Skeletal muscle satellite cell (primary cell): ENCODE measurements at regions not wholly inside any gene's neighbourhood (a gene's known extent, or its start where the extent isn't known, plus 50 kb on each side); places are given as distances from the start of the nearest gene placed in this dataset.

ENCODE experiments used
- H3K27me3 ChIP-seq: 2 replicates; pipeline ENCODE4 v1.7.0; 2013; ENCODE audit warnings: low read length; ENCODE audit not compliant: control insufficient read depth, insufficient read depth
- H3K36me3 ChIP-seq: 2 replicates; pipeline ENCODE4 v1.7.0; 2013; ENCODE audit warnings: mild to moderate bottlenecking, control low read depth, low read length; ENCODE audit not compliant: insufficient read depth
- H3K4me1 ChIP-seq: 2 replicates; pipeline ENCODE4 v1.7.0; 2013; ENCODE audit warnings: low read length; ENCODE audit not compliant: control insufficient read depth, insufficient read depth
- H3K4me2 ChIP-seq: 2 replicates; pipeline ENCODE4 v1.7.0; 2013; ENCODE audit warnings: mild to moderate bottlenecking, low read length
- H3K4me3 ChIP-seq: 2 replicates; pipeline ENCODE4 v1.7.0; 2013; ENCODE audit warnings: low read length
- H3K9ac ChIP-seq: 2 replicates; pipeline ENCODE4 v1.7.0; 2013; ENCODE audit warnings: mild to moderate bottlenecking, low read depth, low read length, moderate library complexity
- H3K9me3 ChIP-seq: replicated peaks from 2 replicates; pipeline ENCODE4 v1.7.0; 2013; ENCODE audit warnings: mild to moderate bottlenecking, control low read depth, low read length

DNA sequence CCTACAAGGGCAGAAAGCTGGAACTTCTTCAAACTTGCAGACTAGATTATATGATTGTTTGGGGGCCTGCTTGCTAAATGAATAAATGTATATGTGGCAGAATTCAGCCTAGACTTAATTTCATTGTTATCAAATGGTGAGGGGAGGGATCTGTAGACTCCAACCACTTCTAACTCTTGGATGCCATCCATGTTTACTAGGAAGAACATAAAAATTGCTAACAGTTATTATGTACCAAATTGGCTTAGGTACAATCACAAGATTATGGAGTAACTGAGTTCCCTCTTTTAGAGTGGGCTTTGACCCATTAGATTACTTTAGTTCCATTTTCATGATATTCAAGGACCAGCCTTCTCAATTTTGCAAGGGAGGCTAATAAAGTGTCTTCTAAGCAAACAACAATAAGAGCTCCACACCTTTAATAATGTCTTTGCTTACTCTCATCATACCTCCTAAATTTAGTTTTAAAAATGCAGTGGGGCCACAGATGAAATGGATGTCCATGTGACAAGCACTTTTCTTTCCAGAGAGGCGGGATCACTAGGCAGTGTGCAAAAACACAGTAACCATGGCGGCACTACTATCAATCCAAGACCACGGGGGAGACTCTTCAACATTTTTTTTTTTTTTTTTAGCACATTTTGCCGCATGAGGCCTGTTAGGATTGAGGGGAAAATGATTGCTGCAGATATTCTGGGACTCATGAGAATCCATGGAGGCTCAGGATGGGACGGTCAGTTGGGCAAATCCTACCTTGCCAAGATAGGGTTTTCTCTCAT lies 217.6 kb upstream of the SPRED2 start:
- H3K36me3 ChIP-seq = no peaks in the 10 kb centered on the region
- no peak overlapping the region for H3K4me3 ChIP-seq
- no peak overlapping the region for H3K9ac ChIP-seq
- no peaks in the 10 kb centered on the region for H3K4me1 ChIP-seq
- H3K4me2 ChIP-seq = no peak overlapping the region
- H3K9me3 ChIP-seq = no peaks in the 10 kb centered on the region
- peaks cover 22% of the 10 kb centered on the region for H3K27me3 ChIP-seq

DNA sequence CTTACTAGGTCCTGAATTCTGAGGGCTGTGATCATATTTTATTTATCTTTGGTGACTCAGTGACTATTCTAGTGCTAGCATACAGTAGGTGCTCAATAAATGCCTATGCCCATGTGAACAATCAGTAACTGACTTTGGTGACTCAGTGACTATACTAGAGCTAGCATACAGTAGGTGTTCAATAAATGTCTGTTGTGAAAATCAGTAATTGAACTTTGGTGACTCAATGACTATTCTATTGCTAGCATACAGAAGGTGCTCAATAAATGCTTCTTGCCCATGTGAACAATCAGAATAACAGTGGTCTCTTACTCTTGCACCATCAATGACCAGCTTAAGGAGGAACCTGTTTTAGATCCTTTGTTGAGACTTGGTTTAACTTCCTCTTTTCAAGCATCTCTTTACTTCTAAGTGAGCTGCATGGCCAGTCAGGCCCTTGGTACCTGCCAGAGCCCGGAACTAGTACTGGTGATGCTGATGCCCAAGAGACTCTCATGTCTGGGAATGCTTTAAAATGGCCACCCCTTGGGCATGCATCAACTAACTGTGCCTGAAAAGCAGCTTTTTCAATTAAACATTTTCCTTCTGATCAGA lies 214.9 kb upstream of the SPRED2 start:
- Histone ChIP-seq H3K4me3 (no peak overlapping the region), H3K9ac (no peak overlapping the region), H3K9me3 (no peaks in the 10 kb centered on the region), H3K4me1 (no peaks in the 10 kb centered on the region), H3K27me3 (peaks cover 22% of the 10 kb centered on the region), H3K36me3 (no peaks in the 10 kb centered on the region), H3K4me2 (no peak overlapping the region)

- H3K4me1 ChIP-seq = peaks cover 14% of the 10 kb centered on the region
- no peaks in the 10 kb centered on the region for H3K36me3 ChIP-seq
- H3K4me2 ChIP-seq = no peak overlapping the region
- H3K9me3 ChIP-seq = no peaks in the 10 kb centered on the region
- no peak overlapping the region for H3K9ac ChIP-seq
- H3K4me3 ChIP-seq = no peak overlapping the region
- H3K27me3 ChIP-seq = peaks cover 38% of the 10 kb centered on the region
Measured at GRCh38 chr2:65640793-65641103, 208.3 kb upstream of the SPRED2 start.

DNA sequence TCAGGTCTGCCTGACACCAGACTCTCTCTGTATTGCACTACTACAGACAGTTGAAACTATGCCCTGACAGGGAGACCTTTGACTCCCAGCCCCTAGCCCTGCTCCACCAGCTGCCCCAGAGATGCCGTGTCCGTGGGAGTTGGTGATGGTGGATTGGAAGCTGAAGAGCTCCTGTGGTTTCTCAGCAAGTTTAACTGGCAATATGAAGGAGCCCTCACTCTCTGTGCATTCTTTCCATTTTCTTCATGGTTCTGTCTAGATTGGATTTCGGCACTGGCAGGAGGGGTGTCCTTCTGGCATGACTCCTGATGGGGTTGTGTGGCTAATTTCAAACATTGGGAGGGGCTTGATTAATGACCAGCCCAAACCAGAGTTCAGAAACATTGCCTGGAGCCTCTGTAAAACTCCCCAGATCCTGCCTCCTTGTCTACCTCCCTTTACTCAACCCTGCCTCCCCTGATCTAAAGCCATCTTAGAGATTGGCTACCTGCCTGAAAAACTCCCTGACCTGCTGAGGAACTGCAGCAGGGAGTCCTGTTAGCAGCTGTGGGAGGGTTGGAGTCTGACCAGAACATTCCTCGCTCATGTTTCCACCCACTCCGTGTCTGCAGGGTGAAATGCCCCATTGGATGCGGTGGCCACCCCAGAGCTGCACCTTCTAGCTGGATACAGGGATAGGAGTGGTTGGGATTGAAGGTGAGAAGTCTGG lies 206.9 kb upstream of the SPRED2 start:
- Histone ChIP-seq H3K27me3 (peaks cover 52% of the 10 kb centered on the region), H3K9me3 (no peaks in the 10 kb centered on the region), H3K4me3 (no peak overlapping the region), H3K9ac (no peak overlapping the region), H3K4me1 (peaks cover 14% of the 10 kb centered on the region), H3K4me2 (peak overlapping the region; percentile 22), H3K36me3 (no peaks in the 10 kb centered on the region)

DNA sequence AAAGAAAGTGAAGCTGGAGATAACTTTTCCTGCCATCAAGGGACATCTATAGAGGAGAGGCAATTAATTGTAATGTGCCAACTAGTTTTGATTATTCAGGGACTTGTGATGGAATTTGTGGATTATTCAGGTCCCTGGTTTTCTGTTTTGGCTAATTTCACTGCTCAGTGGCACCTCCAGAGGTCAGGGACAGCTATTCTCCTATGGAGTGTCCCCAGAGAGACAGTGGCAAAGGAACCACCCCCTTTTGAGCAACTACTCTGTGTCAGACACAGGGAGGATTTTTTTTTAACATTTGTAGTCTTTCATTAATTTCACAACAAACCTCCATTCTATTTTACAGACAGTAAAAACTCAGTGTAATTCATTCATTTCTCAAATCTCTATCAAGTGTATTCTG lies 206.0 kb upstream of the SPRED2 start:
- H3K9me3 ChIP-seq = no peaks in the 10 kb centered on the region
- H3K36me3 ChIP-seq = no peaks in the 10 kb centered on the region
- H3K4me3 ChIP-seq = no peak overlapping the region
- H3K4me2 ChIP-seq = no peak overlapping the region
- H3K9ac ChIP-seq = no peak overlapping the region
- peaks cover 14% of the 10 kb centered on the region for H3K4me1 ChIP-seq
- H3K27me3 ChIP-seq = peaks cover 54% of the 10 kb centered on the region

DNA sequence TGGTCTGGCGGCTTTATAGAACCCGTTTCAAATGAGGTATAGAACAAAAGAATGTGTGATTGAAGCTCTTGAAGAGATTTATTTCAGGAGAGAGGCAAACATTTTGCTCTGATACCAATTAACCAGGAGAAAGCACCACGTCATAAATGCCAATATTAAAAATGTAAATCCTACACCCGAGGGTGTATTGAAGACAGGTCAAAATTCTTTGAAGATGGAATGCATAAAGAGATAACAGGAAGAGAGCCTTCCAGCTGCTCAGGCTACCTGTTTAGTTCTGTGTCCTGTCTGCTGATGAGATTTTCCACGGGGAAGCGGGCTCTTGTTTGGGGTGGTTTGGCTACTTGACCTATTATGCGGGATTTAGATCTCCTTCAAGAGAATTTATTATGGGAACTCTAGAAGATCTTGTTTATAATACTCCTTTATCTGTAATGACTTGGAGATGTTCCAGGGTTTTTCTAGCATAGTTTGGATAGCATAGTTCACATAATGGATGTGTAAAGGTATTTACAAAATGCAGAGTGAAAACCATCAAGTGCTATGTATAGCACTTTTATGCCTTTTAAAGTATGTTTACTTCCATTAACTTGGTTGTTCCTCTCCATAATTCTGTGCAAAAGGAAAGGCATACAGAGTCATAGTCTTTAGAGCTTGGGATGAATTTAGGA lies 204.5 kb upstream of the SPRED2 start:
- Histone ChIP-seq H3K9ac (no peak overlapping the region), H3K4me2 (no peak overlapping the region), H3K27me3 (peaks cover 54% of the 10 kb centered on the region), H3K36me3 (no peaks in the 10 kb centered on the region), H3K4me1 (peaks cover 14% of the 10 kb centered on the region), H3K9me3 (no peaks in the 10 kb centered on the region), H3K4me3 (no peak overlapping the region)

DNA sequence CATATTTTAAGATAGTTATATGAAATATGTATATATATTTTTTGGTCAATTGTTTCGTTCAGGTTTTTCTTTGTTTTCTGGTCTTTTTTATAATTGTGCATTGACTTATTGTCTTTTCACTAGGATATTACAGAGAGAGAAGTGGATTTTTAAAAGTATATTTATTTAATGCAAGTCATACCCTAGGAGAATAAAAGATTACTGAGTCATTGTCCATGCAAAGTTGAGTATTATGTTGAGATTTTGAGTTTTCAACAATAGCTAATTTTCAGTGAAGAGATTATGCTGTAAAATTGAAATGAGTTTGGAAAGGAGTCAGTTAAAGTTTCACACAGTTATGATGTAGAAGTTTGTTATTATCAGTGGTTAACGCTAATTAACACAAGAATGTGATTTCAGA lies 203.6 kb upstream of the SPRED2 start:
- no peaks in the 10 kb centered on the region for H3K9me3 ChIP-seq
- no peaks in the 10 kb centered on the region for H3K36me3 ChIP-seq
- H3K4me1 ChIP-seq = peaks cover 14% of the 10 kb centered on the region
- peaks cover 54% of the 10 kb centered on the region for H3K27me3 ChIP-seq
- no peak overlapping the region for H3K9ac ChIP-seq
- no peak overlapping the region for H3K4me3 ChIP-seq
- H3K4me2 ChIP-seq = no peak overlapping the region

DNA sequence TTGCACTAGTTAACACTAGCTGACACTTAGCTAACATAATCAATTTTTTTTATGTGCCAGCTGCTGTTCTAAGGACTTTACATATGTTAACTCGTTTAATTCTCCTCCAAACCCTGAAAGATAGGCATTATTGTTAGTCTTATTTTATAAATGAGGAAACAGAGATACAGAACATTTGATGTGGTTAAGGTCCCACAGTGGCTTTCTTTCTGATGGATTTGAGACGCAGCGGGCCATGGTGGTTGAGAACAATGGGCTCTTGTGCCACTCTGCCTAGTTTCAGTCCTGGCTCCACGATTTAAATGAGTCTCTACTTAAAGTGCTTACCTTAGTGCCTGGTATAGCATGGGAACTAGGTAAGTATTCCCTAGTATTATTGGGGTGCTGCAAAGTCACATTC lies 201.9 kb upstream of the SPRED2 start:
- no peak overlapping the region for H3K9ac ChIP-seq
- H3K4me3 ChIP-seq = no peak overlapping the region
- H3K4me1 ChIP-seq = peaks cover 3% of the 10 kb centered on the region
- H3K27me3 ChIP-seq = peaks cover 51% of the 10 kb centered on the region
- no peak overlapping the region for H3K4me2 ChIP-seq
- no peaks in the 10 kb centered on the region for H3K9me3 ChIP-seq
- no peaks in the 10 kb centered on the region for H3K36me3 ChIP-seq

DNA sequence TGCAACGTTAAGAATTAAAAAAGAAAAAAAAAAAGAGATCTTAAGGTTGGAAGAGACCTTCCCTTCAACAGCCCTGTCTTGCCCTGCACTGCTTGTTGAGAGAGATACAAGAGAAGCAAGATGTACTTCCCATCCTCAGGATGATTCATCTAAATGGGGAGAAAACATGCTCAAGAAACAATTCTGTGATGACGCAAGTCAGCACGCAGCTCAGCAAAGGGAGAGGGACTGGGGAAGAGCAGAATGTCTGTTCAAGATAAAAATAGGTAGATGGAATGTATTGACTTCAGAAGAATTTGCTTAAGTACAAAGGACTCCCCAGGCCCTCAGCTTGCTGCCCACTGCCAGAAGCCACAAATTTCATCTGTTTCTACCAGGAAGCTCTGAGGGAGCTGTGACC lies 198.2 kb upstream of the SPRED2 start:
- Histone ChIP-seq H3K4me3 (no peak overlapping the region), H3K27me3 (peaks cover 22% of the 10 kb centered on the region), H3K4me2 (no peak overlapping the region), H3K36me3 (no peaks in the 10 kb centered on the region), H3K9me3 (no peaks in the 10 kb centered on the region), H3K9ac (no peak overlapping the region), H3K4me1 (no peaks in the 10 kb centered on the region)

DNA sequence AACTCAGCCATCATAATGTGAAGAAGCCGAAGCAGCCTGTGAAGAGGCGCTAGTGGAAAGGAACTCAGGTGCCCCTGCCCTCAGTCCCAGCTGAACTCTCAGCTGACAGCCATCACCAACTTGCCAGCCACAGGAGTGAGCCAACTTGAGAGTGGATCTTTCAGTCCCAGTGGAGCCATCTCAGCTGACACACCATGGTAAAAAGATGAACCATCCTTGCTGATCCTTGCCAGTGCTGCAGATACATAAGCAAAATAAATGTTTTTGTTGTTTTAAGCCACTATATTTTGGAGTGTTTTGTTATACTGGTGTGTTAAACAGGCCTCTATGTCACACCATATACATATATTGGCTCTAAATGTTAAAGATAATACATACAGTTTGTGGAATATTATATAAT lies 195.8 kb upstream of the SPRED2 start:
- Histone ChIP-seq H3K4me2 (no peak overlapping the region), H3K9ac (no peak overlapping the region), H3K9me3 (no peaks in the 10 kb centered on the region)

GRCh38 chr2:65626831-65627230 lies 194.4 kb upstream of the SPRED2 start:
- no peak overlapping the region for H3K4me2 ChIP-seq

More for the DNA sequence above, 195.8 kb upstream of the SPRED2 start:
- Histone ChIP-seq H3K36me3 (no peaks in the 10 kb centered on the region), H3K4me3 (no peak overlapping the region), H3K4me1 (no peaks in the 10 kb centered on the region), H3K27me3 (peaks cover 22% of the 10 kb centered on the region)

More at GRCh38 chr2:65626831-65627230, 194.4 kb upstream of the SPRED2 start:
- H3K9ac ChIP-seq = no peak overlapping the region
- H3K36me3 ChIP-seq = no peaks in the 10 kb centered on the region
- peaks cover 35% of the 10 kb centered on the region for H3K27me3 ChIP-seq
- no peaks in the 10 kb centered on the region for H3K4me1 ChIP-seq
- no peaks in the 10 kb centered on the region for H3K9me3 ChIP-seq
- H3K4me3 ChIP-seq = no peak overlapping the region
